HS-27A (cell line): ENCODE measurements at regions not wholly inside any gene's neighbourhood (a gene's known extent, or its start where the extent isn't known, plus 50 kb on each side); places are given as distances from the start of the nearest gene placed in this dataset.
A peak's percentile ranks its signal among the peaks of the same experiment; 100 is the strongest.

Experiments
- DNase-seq: peaks from one replicate; pipeline ENCODE4 v3.0.0-alpha.2; 2012; ENCODE audit warnings: low read depth, missing footprints

GRCh38 chr1:191152776-191153175 is 675.1 kb upstream of the BRINP3 start:
- DNase-seq = no peak

DNA sequence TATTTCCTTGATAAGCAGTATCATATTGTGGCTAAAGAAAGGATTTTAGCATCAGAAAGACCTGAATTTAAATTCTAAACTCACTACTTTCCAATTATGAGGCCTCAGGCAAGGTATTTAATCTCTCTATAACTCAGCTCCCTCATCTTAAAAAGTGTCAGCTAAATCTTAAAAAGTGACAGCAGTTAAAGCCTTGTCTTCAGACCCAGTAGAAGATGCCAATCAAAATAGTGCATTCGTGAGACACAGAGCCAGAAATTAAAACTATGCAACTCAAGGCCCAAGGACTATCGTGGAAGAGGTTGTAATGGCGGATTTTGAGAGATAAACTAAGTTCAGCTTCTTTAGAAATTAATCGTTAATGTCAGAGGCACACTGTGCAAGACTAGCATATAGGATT is 677.5 kb upstream of the BRINP3 start:
- DNase-seq = no peak

DNA sequence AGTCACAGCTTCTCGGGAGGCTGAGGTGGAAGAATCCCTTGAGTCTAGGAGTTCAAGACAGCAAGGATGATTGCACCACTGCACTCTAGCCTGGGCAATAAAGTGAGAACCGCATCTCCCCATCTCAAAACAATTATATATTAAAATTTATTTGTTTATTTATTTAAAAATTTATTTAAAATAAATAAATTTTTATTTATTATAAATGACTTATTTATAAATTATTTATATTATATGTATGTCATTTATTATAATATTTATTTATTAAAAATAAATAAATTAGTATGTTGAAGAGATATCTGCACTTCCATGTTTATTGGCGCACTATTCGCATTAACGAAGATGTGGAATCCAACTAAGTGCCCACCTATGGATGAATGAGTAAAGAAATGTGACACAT is 683.2 kb upstream of the BRINP3 start:
- DNase-seq = no peak

- no peak for DNase-seq
Measured at GRCh38 chr1:191162762-191163161, 685.1 kb upstream of the BRINP3 start.

DNA sequence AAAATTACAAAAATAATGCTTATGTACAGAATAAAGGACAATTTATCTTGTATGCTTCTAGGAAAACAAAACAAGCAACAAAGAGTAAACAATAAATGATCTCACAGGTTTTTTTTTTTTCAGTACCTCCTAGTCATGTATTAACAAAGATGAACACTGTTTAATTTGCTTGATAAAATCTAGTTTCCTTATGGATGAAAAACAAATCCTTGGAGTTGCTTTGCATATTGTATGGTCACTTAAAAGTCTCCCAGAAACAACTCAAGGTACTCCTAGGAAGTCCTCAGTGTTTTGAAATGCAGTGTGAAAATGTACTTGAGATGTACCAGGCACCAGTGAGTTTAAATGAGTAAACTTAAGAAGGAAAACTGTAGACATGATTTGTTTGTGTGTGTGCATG is 686.0 kb upstream of the BRINP3 start:
- DNase-seq = no peak

GRCh38 chr1:191174298-191174697 is 696.6 kb upstream of the BRINP3 start:
- DNase-seq = no peak

- no peak for DNase-seq
Measured at GRCh38 chr1:191176131-191176530, 698.5 kb upstream of the BRINP3 start.

- peak; percentile 34 for DNase-seq
Measured at GRCh38 chr1:191206513-191207207, 729.0 kb upstream of the BRINP3 start.

GRCh38 chr1:191222206-191222605 is 744.5 kb upstream of the BRINP3 start:
- DNase-seq = no peak

DNA sequence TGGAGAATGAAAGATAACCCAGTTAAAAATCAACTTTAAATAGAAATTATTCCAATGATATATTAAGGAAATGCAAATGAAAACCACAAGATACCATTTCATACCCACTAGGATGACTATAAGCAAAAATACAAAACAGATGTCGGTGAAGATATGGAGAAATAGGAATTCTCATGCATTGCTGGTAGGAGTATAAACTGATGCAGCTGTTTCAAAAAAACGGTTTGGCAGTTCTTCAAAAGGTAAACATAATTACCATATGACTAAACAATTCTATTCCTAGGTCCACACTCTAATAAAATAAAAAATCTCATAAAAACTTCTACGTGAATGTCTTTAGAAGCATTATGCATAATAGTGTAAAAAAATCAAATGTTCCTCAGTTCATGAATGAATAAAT is 763.3 kb upstream of the BRINP3 start:
- no peak for DNase-seq

- DNase-seq = no peak
Measured at GRCh38 chr1:191255354-191256054, 777.8 kb upstream of the BRINP3 start.

- DNase-seq = no peak
Measured at GRCh38 chr1:191256917-191257316, 779.3 kb upstream of the BRINP3 start.

DNA sequence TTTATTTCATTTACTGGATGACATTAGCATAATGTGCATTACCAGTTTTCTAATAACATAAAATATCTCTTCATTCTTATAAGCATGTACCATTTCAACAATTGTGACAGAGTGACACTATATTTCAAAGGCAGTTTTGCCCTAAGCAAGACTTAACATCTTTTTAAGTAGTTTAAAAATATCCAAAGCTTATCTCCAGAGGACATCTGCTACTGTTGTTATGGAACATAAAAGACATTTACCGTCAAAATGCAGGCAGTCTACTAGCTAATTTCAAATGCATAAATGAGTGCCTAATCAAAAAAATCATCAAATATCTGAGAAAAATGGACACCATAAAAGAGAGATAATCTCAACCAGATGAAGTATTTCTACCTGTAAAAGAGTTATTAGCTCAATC is 782.4 kb upstream of the BRINP3 start:
- no peak for DNase-seq

- no peak for DNase-seq
Measured at GRCh38 chr1:191261111-191261510, 783.4 kb upstream of the BRINP3 start.

DNA sequence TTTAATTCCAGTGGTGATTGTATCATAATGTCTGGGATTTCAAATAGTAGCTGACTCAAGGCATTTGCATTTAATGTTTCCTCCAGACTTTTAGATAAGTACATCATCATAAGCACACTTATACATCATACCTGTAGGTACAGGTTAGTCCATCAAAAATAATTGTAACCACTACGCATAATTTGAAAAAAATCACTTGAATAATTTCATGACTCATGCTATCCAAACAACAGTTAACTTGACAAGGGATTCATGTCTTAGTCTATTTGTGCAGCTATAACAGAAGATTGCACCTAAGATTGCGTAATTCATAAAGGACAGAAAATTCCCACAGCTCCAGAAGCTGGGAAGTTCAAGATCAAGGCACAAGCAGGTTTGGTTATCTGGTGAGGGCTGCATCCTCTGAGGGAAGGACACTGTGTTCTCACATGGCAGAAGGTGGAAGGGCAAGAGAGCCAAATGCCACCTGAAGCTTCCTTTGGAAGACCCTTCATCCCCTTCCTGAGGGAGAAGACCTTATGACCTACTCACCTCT is 801.7 kb upstream of the BRINP3 start:
- no peak for DNase-seq

- no peak for DNase-seq
Measured at GRCh38 chr1:191284175-191284574, 806.5 kb upstream of the BRINP3 start.

- DNase-seq = no peak
Measured at GRCh38 chr1:191290441-191290840, 812.8 kb upstream of the BRINP3 start.

DNA sequence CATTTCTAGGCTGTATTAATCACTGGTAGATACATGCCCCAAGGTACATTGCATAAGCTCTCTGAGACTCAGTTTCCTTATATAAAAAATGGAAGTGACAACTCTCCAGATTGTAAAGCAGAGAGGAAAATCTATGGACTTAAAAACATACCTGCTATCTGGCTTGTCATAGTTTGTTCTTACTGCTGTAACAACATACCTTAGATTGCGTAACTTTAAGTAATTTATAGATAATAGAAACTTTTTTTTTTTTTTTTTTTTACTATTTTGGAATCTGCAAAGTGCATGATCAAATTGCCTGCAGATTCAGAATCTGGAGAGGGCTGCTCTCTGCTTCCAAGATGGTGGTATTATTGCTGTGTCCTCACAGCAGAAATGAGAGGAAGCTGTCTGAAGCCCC is 827.7 kb upstream of the BRINP3 start:
- no peak for DNase-seq

- DNase-seq = no peak
Measured at GRCh38 chr1:191306916-191307315, 829.3 kb upstream of the BRINP3 start.

DNA sequence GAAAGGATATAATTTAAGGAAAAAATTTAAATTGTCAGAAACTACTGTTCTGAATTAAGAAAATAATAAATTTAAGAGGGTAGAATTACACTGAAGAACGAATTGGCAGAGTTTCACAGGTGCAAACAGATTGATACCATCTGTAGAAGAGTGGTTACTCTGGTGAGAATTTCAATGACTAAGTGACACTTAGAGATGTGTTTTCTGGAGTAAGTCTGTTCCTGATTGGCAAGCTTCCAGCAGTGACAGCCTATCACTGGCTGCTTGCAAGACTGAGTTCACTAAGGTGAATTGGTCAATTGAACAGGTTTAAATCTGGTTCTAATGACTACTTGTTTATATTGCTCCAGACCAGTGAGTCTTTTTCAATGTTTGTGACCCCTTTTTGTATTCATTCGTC is 838.2 kb upstream of the RGS18 start:
- no peak for DNase-seq

- DNase-seq = no peak
Measured at GRCh38 chr1:191327868-191328267, 830.4 kb upstream of the RGS18 start.

GRCh38 chr1:191343816-191344215 is 814.4 kb upstream of the RGS18 start:
- peak; percentile 35 for DNase-seq

DNA sequence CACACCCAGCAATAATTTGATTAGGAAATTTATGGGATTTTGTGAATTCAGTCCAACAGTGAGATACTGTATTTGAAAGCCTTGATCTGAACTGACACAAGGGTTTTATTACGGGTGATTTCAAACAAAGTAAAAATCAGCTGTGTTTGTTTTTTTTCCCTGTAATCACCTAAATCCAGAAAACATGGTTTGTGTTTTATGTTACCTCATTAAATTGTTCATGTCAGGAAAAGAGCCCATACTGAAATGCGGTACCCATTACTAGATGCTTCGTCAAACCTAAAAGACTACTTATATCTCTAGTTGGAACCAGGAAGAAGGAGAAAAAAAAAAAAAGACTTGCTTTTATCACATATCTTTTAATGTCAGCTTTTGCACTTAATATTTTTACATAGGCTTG is 811.9 kb upstream of the RGS18 start:
- no peak for DNase-seq

DNA sequence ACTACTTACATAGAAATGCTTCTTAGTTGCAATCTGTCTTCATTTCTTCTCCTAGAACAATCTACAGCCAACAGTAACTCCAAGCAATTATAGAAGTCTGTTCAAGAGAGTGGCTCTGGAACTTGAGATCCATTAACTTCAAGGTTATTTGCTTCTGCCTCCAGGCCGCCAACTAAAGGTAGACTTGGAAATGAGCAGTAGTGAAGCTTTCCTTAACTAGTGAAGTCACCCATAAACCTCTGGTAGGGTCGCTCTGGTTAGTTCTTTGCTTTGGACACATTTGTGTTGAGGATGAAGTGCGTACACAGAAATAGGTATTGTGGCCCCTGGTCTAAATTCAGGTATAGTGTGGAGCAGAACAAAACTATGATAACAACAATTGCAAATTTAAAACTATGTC is 809.9 kb upstream of the RGS18 start:
- no peak for DNase-seq
